ENCODE measurements at regions not wholly inside any gene's neighbourhood (a gene's known extent, or its start where the extent isn't known, plus 50 kb on each side); places are given as distances from the start of the nearest gene placed in this dataset.

GRCh38 chr18:1229634-1230033 lies 325.0 kb downstream of the ADCYAP1 start:
- DNase-seq (ENCODE audit: low spot score), result no peak
- no peak for TF ChIP-seq CTCF (IDR thresholded peaks at IDR 0.05; ENCODE audit: extremely low read depth, missing control alignments)

GRCh38 chr18:1232867-1233266 lies 328.2 kb downstream of the ADCYAP1 start:
- no peak for DNase-seq (ENCODE audit: low spot score)
- TF ChIP-seq CTCF (IDR thresholded peaks at IDR 0.05; ENCODE audit: extremely low read depth, missing control alignments), result no peak

GRCh38 chr18:1240701-1241100 lies 336.0 kb downstream of the ADCYAP1 start:
- no peak for DNase-seq (ENCODE audit: low spot score)
- TF ChIP-seq CTCF (IDR thresholded peaks at IDR 0.05; ENCODE audit: extremely low read depth, missing control alignments), result no peak

GRCh38 chr18:1244397-1245122 lies 339.9 kb downstream of the ADCYAP1 start:
- TF ChIP-seq CTCF (IDR thresholded peaks at IDR 0.05; ENCODE audit: extremely low read depth, missing control alignments), result no peak
- no peak for DNase-seq (ENCODE audit: low spot score)

GRCh38 chr18:1246827-1247226 lies 342.2 kb downstream of the ADCYAP1 start:
- TF ChIP-seq CTCF (IDR thresholded peaks at IDR 0.05; ENCODE audit: extremely low read depth, missing control alignments), result no peak
- DNase-seq (ENCODE audit: low spot score), result no peak

GRCh38 chr18:1252534-1252933 lies 347.9 kb downstream of the ADCYAP1 start:
- TF ChIP-seq CTCF (IDR thresholded peaks at IDR 0.05; ENCODE audit: extremely low read depth, missing control alignments), result no peak
- no peak for DNase-seq (ENCODE audit: low spot score)

GRCh38 chr18:1252936-1253335 lies 348.3 kb downstream of the ADCYAP1 start:
- no peak for DNase-seq (ENCODE audit: low spot score)

More at GRCh38 chr18:1252936-1253335, 348.3 kb downstream of the ADCYAP1 start:
- TF ChIP-seq CTCF (IDR thresholded peaks at IDR 0.05; ENCODE audit: extremely low read depth, missing control alignments), result no peak

Measured in GM20000 (cell line).